OCI-M2 (cell line): ENCODE measurements at regions not wholly inside any gene's neighbourhood (a gene's known extent, or its start where the extent isn't known, plus 50 kb on each side); places are given as distances from the start of the nearest gene placed in this dataset.
"Not testable (repeated sequence)": the region's sequence is repeated elsewhere in the genome, so short reads cannot be mapped to it uniquely, and the experiment has no call there.

ENCODE experiments used
- DNase-seq: peaks from one replicate; lab custom pipeline; 2025; ENCODE audit not compliant: unreplicated experiment; lab: John Stamatoyannopoulos, UW

GRCh38 chr1:189751311-189751710 is 726.4 kb downstream of the BRINP3 start:
- DNase-seq, result no peak

GRCh38 chr1:189752461-189752995 is 725.1 kb downstream of the BRINP3 start:
- no peak for DNase-seq

- DNase-seq, result not testable (repeated sequence)
Observed at GRCh38 chr1:189755100-189755499, 722.6 kb downstream of the BRINP3 start.

GRCh38 chr1:189764391-189765320 is 713.0 kb downstream of the BRINP3 start:
- no peak for DNase-seq

GRCh38 chr1:189769448-189769847 is 708.2 kb downstream of the BRINP3 start:
- DNase-seq, result no peak

GRCh38 chr1:189774721-189775287 is 702.9 kb downstream of the BRINP3 start:
- no peak for DNase-seq

GRCh38 chr1:189775343-189775742 is 702.3 kb downstream of the BRINP3 start:
- no peak for DNase-seq

GRCh38 chr1:189779034-189779433 is 698.6 kb downstream of the BRINP3 start:
- DNase-seq, result no peak

- DNase-seq, result no peak
Observed at GRCh38 chr1:189782295-189782694, 695.4 kb downstream of the BRINP3 start.

GRCh38 chr1:189783456-189783855 is 694.2 kb downstream of the BRINP3 start:
- DNase-seq, result no peak

GRCh38 chr1:189786761-189787160 is 690.9 kb downstream of the BRINP3 start:
- DNase-seq, result no peak

- no peak for DNase-seq
Observed at GRCh38 chr1:189787201-189787600, 690.5 kb downstream of the BRINP3 start.

GRCh38 chr1:189790335-189790734 is 687.3 kb downstream of the BRINP3 start:
- no peak for DNase-seq

GRCh38 chr1:189803364-189803763 is 674.3 kb downstream of the BRINP3 start:
- DNase-seq, result no peak

GRCh38 chr1:189804352-189804751 is 673.3 kb downstream of the BRINP3 start:
- DNase-seq, result no peak

GRCh38 chr1:189805735-189806134 is 671.9 kb downstream of the BRINP3 start:
- no peak for DNase-seq

GRCh38 chr1:189810639-189811038 is 667.0 kb downstream of the BRINP3 start:
- DNase-seq, result not testable (repeated sequence)

- no peak for DNase-seq
Observed at GRCh38 chr1:189811960-189812359, 665.7 kb downstream of the BRINP3 start.

- DNase-seq, result no peak
Observed at GRCh38 chr1:189816558-189816957, 661.1 kb downstream of the BRINP3 start.

GRCh38 chr1:189819751-189820150 is 657.9 kb downstream of the BRINP3 start:
- no peak for DNase-seq

GRCh38 chr1:189821833-189822232 is 655.8 kb downstream of the BRINP3 start:
- DNase-seq, result no peak

GRCh38 chr1:189834813-189835212 is 642.9 kb downstream of the BRINP3 start:
- no peak for DNase-seq
